Transverse colon (tissue), 4 donors: ENCODE measurements at regions not wholly inside any gene's neighbourhood (a gene's known extent, or its start where the extent isn't known, plus 50 kb on each side); places are given as distances from the start of the nearest gene placed in this dataset.

Source experiments
- DNase-seq: peaks from one replicate; pipeline ENCODE4 v3.0.0-alpha.2; 2019
- H3K27ac ChIP-seq, 4 donors: fragments of 200-600 bp; sonication (generic); 2 replicates each; pipeline ENCODE4 v1.5.1; 2016 to 2018; ENCODE audit warnings: inconsistent platforms in 4 of 4
- H3K27me3 ChIP-seq: fragments of 200-600 bp; sonication (generic); 2 replicates; pipeline ENCODE4 v1.5.1; 2017; ENCODE audit warnings: inconsistent platforms
- H3K36me3 ChIP-seq, 4 donors: fragments of 200-600 bp; sonication (generic); 2 replicates each; pipeline ENCODE4 v1.5.1; 2017 to 2019; ENCODE audit warnings: inconsistent platforms in 4 of 4
- H3K4me1 ChIP-seq, 4 donors: fragments of 200-600 bp; sonication (generic); 2 replicates each; pipeline ENCODE4 v1.5.1; 2017 to 2020; ENCODE audit warnings: inconsistent platforms in 4 of 4
- H3K4me3 ChIP-seq, 4 donors: fragments of 200-600 bp; sonication (generic); 1 replicate in 1 of 4; 2 replicates in 3 of 4; pipeline versions ENCODE4 v1.5.1 to v1.6.1; 2017 to 2019; ENCODE audit warnings: inconsistent platforms in 4 of 4
- H3K9me3 ChIP-seq, 2 donors: fragments of 200-600 bp; sonication (generic); 2 replicates each; pipeline ENCODE4 v1.5.1; 2017 to 2019; ENCODE audit warnings: inconsistent platforms in 2 of 2
- CTCF ChIP-seq, 5 experiments: fragments of 200-600 bp in 3 of 5; fragments of 450-650 bp in 2 of 5; sonication (generic) in 3 of 5; IDR thresholded peaks; 1 replicate in 2 of 5; 2 replicates in 3 of 5; pipeline ENCODE4 v1.5.1; 2016 to 2017; ENCODE audit warnings: antibody characterized with exemption in 5 of 5, inconsistent platforms in 3 of 5, mild to moderate bottlenecking in 2 of 5, moderate library complexity in 1 of 5
- EP300 ChIP-seq: sonication (generic); formaldehyde crosslinking; IDR thresholded peaks from one replicate; pipeline ENCODE4 v1.6.1; 2017; ENCODE audit warnings: antibody characterized with exemption, low read depth
- POLR2A ChIP-seq: fragments of 450-650 bp; IDR thresholded peaks from one replicate; pipeline ENCODE4 v1.6.1; 2016; ENCODE audit warnings: antibody characterized with exemption, mild to moderate bottlenecking, moderate library complexity
- POLR2AphosphoS5 ChIP-seq, 3 donors: sonication (generic); formaldehyde crosslinking; IDR thresholded peaks; one replicate each; pipeline ENCODE4 v1.6.1; 2016; ENCODE audit warnings: antibody characterized with exemption in 3 of 3
- WGBS, 2 donors: methylation state at CpG; one replicate each; pipeline ENCODE4 v1.1.5; 2018; ENCODE audit warnings: low coverage in 1 of 2; 5-methylcytosine and 5-hydroxymethylcytosine counted together
- in situ Hi-C, 4 donors: fragments of 200-750 bp; cut with MboI; loops; one replicate each; pipeline versions ENCODE4 v1.15.0 to v1.15.1; 2017; ENCODE audit warnings: low sequenced_read_pairs in 3 of 4, low pct_ligation_motif_present in 1 of 4, low pct_unique_long_range_greater_than_20kb in 1 of 4
- intact Hi-C: fragments of 100-400 bp; cut with DNase I; formaldehyde crosslinking; loops from one replicate; pipeline ENCODE4 v1.15.1; 2023; ENCODE audit warnings: low total_unique reads

DNA sequence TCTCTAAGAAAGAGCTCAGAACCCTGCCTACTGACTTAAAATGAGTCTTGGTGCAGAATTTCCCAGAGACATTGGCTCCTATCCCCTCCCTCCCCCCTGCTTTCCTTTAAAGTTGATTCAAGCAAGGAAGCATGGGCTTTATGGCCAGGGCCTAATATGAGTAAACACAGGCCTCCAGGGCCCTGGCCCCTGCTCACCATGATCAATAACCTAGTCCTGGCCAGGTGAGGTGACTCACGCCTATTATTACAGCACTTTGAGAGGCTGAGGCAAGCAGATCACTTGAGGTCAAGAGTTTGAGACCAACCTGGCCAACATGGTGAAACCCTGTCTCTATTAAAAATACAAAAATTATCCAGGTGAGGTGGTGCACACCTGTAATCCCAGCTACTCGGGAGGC is 165.1 kb upstream of the TMCC3 start:
- no peak for TF ChIP-seq POLR2AphosphoS5 (IDR thresholded peaks at IDR 0.05)
- TF ChIP-seq POLR2A, result no peak
- TF ChIP-seq EP300, result no peak
- no peak for TF ChIP-seq CTCF (IDR thresholded peaks at IDR 0.05)
- in situ Hi-C loops, result no loop called here
- Histone ChIP-seq H3K27ac (no peak overlapping the region), H3K9me3 (peaks cover 18 to 31% of the 10 kb centered on the region in 2 donors), H3K27me3 (no peaks in the 10 kb centered on the region), H3K36me3 (no peaks in the 10 kb centered on the region), H3K4me1 (no peaks in the 10 kb centered on the region), H3K4me3 (no peak overlapping the region)
- intact Hi-C loops, result no loop called here
- WGBS, 2 donors, result 81% methylated on average over 2 of the region's 2 CpGs; no CpG with 5 or more reads in 1 of the 2 donors
- no peak for DNase-seq

DNA sequence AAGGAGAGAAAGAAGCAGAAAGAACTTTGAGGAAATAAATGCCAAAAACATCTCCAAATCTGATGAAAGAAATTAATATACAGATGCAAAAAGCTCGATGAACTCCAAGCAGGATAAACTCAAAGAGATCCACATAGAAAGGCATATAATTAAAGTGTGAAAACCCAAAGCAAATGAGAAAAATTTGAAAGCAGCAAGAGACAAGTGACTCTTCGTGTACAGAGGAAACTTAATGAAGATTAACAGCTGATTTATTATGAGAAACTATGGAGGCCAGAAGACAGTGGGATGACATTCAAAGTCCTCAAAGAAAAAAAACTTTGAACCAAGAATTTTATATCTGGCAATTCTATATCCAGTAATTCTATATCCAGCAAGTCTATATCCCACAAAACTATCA is 163.0 kb upstream of the TMCC3 start:
- Histone ChIP-seq H3K9me3 (peaks cover 18 to 31% of the 10 kb centered on the region in 2 donors), H3K36me3 (no peaks in the 10 kb centered on the region), H3K4me1 (no peaks in the 10 kb centered on the region), H3K27me3 (no peaks in the 10 kb centered on the region), H3K4me3 (no peak overlapping the region), H3K27ac (no peak overlapping the region)
- in situ Hi-C loops (no loop called here), intact Hi-C loops (no loop called here)
- WGBS, 2 donors, result 49 to 53% methylated on average over 2 of the region's 2 CpGs
- no peak for TF ChIP-seq CTCF (IDR thresholded peaks at IDR 0.05)
- TF ChIP-seq EP300, result no peak
- TF ChIP-seq POLR2A, result no peak
- TF ChIP-seq POLR2AphosphoS5 (IDR thresholded peaks at IDR 0.05), result no peak
- DNase-seq, result no peak

DNA sequence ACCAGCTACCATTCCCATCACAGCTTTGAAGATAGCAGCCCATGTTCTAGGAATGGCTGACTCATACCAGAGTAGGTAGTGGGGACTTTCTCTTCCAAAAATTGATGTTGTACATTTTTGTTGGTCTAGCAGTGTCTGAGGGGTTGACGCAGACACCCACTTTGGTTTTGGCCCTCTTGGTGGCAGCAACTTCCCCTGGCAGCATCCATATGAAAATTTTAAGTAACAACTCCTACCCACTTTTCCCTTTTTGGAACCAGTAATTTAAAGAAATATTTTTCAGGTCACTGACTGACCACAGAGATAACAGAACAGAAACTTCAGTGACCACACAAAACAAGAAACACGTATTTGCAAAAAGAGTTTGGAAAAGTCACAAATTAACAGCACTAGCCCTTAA is 162.0 kb upstream of the TMCC3 start:
- no peak overlapping the region for H3K27ac ChIP-seq
- no peak overlapping the region for H3K4me3 ChIP-seq
- TF ChIP-seq EP300 (no peak), POLR2AphosphoS5 (IDR thresholded peaks at IDR 0.05) (no peak), POLR2A (no peak), CTCF (IDR thresholded peaks at IDR 0.05) (no peak)
- WGBS, 2 donors, result 74 to 88% methylated on average over 2 of the region's 2 CpGs
- in situ Hi-C loops, result no loop called here
- intact Hi-C loops, result no loop called here
- no peaks in the 10 kb centered on the region for H3K36me3 ChIP-seq
- H3K27me3 ChIP-seq, result no peaks in the 10 kb centered on the region
- H3K4me1 ChIP-seq, result no peaks in the 10 kb centered on the region
- no peak for DNase-seq
- peaks cover 18 to 31% of the 10 kb centered on the region in 2 donors for H3K9me3 ChIP-seq

DNA sequence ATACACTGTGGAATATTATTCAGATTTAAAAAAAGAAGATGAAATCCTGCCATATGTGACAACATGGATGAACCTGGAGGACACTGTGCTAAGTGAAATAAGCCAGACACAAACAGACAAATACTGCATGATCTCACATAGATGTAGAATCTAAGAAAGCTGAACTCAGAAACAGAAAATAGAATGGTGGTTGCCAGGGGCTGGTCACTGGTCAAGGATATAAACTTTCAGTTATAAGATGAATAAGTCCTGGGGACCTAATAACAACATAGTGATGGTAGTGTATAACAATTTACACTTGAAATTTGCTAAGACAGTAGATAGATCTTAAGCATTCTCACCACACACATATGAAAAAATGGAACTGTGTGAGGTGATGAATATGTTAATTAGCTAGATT is 161.3 kb upstream of the TMCC3 start:
- in situ Hi-C loops (no loop called here), intact Hi-C loops (no loop called here)
- TF ChIP-seq CTCF (IDR thresholded peaks at IDR 0.05) (no peak), POLR2A (no peak), EP300 (no peak), POLR2AphosphoS5 (IDR thresholded peaks at IDR 0.05) (no peak)
- Histone ChIP-seq H3K4me3 (no peak overlapping the region), H3K36me3 (no peaks in the 10 kb centered on the region), H3K4me1 (no peaks in the 10 kb centered on the region), H3K9me3 (peaks cover 18 to 31% of the 10 kb centered on the region in 2 donors), H3K27me3 (no peaks in the 10 kb centered on the region), H3K27ac (no peak overlapping the region)
- DNase-seq, result no peak
